Suprapubic skin (tissue), 2 donors: ENCODE measurements at regions not wholly inside any gene's neighbourhood (a gene's known extent, or its start where the extent isn't known, plus 50 kb on each side); places are given as distances from the start of the nearest gene placed in this dataset.

Experiments used
- EP300 ChIP-seq: sonication (generic); formaldehyde crosslinking; IDR thresholded peaks from one replicate; pipeline ENCODE4 v1.6.1; 2017; ENCODE audit warnings: antibody characterized with exemption
- POLR2A ChIP-seq, 2 donors: fragments of 450-650 bp; IDR thresholded peaks; one replicate each; pipeline ENCODE4 v1.6.1; 2017; ENCODE audit warnings: antibody characterized with exemption in 2 of 2, mild to moderate bottlenecking in 2 of 2, moderate library complexity in 2 of 2

DNA sequence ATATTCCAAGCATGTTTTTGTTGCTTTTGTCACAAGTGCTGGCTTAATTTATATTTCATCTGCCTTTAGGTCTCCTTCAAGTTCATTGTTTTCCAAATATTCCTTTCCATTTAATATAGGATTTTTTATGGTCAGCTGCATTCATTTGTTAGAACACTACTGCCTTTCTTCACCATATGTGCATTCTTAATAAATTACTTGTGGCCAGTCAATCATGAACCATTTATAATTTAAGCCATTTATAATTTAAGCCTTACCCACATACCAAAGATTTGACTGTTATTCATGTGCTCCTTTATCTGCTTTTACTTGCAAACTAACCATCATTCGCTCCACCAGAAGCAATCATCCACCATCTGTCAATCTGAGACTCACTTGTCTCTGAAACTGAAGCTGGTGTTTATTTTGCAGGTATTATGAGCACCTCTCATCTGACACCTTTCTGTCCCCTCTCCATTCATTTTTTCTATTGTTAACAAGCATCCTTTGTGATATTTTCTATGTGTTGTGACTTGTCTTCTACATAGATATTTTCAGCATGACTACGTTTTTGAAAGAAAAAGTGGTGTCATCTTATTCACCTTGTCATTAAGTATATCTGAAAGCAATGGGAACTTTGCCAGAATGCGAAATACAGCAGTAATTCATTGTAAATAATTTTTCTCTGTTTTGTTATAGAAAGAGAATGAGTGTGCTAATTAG lies 786.8 kb downstream of the KCNJ3 start:
- TF ChIP-seq EP300 (no peak), POLR2A (IDR thresholded peaks at IDR 0.05) (no peak)
